ENCODE measurements at regions not wholly inside any gene's neighbourhood (a gene's known extent, or its start where the extent isn't known, plus 50 kb on each side); places are given as distances from the start of the nearest gene placed in this dataset.

- H3K9me3 Mint-ChIP-seq = no peaks in the 10 kb centered on the region
- H3K36me3 Mint-ChIP-seq (ENCODE audit: low read depth) = no peaks in the 10 kb centered on the region
- DNase-seq = no peak
- peaks cover 47% of the 10 kb centered on the region for H3K4me1 Mint-ChIP-seq
- H3K27me3 Mint-ChIP-seq (ENCODE audit: low read depth, poor library complexity) = peaks cover 8% of the 10 kb centered on the region
- H3K27ac Mint-ChIP-seq = no peak overlapping the region
- H3K4me3 Mint-ChIP-seq = no peak overlapping the region
- TF ChIP-seq CTCF (IDR thresholded peaks at IDR 0.05) = no peak
Measured at GRCh38 chr2:20561637-20562454, 89.1 kb downstream of the HS1BP3 start.

- Mint-ChIP-seq H3K4me1 (peaks cover 55% of the 10 kb centered on the region), H3K36me3 (ENCODE audit: low read depth) (no peaks in the 10 kb centered on the region), H3K9me3 (no peaks in the 10 kb centered on the region), H3K27ac (no peak overlapping the region), H3K4me3 (no peak overlapping the region), H3K27me3 (ENCODE audit: low read depth, poor library complexity) (peaks cover 4% of the 10 kb centered on the region)
- TF ChIP-seq CTCF (IDR thresholded peaks at IDR 0.05) = no peak
- no peak for DNase-seq
Measured at GRCh38 chr2:20562540-20563225, 88.2 kb downstream of the HS1BP3 start.

GRCh38 chr2:20563251-20563650 lies 87.6 kb downstream of the HS1BP3 start:
- Mint-ChIP-seq H3K27ac (no peak overlapping the region), H3K9me3 (no peaks in the 10 kb centered on the region), H3K27me3 (ENCODE audit: low read depth, poor library complexity) (peaks cover 4% of the 10 kb centered on the region), H3K4me3 (no peak overlapping the region), H3K4me1 (peaks cover 55% of the 10 kb centered on the region), H3K36me3 (ENCODE audit: low read depth) (no peaks in the 10 kb centered on the region)
- no peak for TF ChIP-seq CTCF (IDR thresholded peaks at IDR 0.05)
- no peak for DNase-seq

GRCh38 chr2:20563833-20564232 lies 87.1 kb downstream of the HS1BP3 start:
- Mint-ChIP-seq H3K9me3 (no peaks in the 10 kb centered on the region), H3K36me3 (ENCODE audit: low read depth) (no peaks in the 10 kb centered on the region), H3K27me3 (ENCODE audit: low read depth, poor library complexity) (peaks cover 4% of the 10 kb centered on the region), H3K4me1 (peaks cover 57% of the 10 kb centered on the region), H3K27ac (no peak overlapping the region), H3K4me3 (no peak overlapping the region)
- DNase-seq = no peak
- no peak for TF ChIP-seq CTCF (IDR thresholded peaks at IDR 0.05)

- Mint-ChIP-seq H3K27me3 (ENCODE audit: low read depth, poor library complexity) (peaks cover 4% of the 10 kb centered on the region), H3K27ac (no peak overlapping the region), H3K9me3 (no peaks in the 10 kb centered on the region), H3K4me1 (peaks cover 71% of the 10 kb centered on the region), H3K36me3 (ENCODE audit: low read depth) (no peaks in the 10 kb centered on the region), H3K4me3 (no peak overlapping the region)
- DNase-seq = no peak
- TF ChIP-seq CTCF (IDR thresholded peaks at IDR 0.05) = no peak
Measured at GRCh38 chr2:20565101-20565622, 85.7 kb downstream of the HS1BP3 start.
